HG03039 (cell line): ENCODE measurements at regions not wholly inside any gene's neighbourhood (a gene's known extent, or its start where the extent isn't known, plus 50 kb on each side); places are given as distances from the start of the nearest gene placed in this dataset.

Source experiments
- ATAC-seq: cut with Tn5 transposase; IDR thresholded peaks from one replicate; pipeline ENCODE4 v1.9.1; 2021; ENCODE audit warnings: mild to moderate bottlenecking, moderate library complexity; ENCODE audit not compliant: unreplicated experiment

GRCh38 chr13:59332966-59333365, 830.8 kb downstream of the DIAPH3 start:
- ATAC-seq: no peak

GRCh38 chr13:59337070-59337469, 826.7 kb downstream of the DIAPH3 start:
- no peak for ATAC-seq

GRCh38 chr13:59340151-59340550, 823.6 kb downstream of the DIAPH3 start:
- ATAC-seq: no peak

GRCh38 chr13:59340581-59340980, 823.1 kb downstream of the DIAPH3 start:
- no peak for ATAC-seq

- no peak for ATAC-seq
These were observed 821.3 kb downstream of the DIAPH3 start for GRCh38 chr13:59342400-59342799.

- no peak for ATAC-seq
These were observed 820.6 kb downstream of the DIAPH3 start for GRCh38 chr13:59343132-59343531.

- no peak for ATAC-seq
These were observed 819.5 kb downstream of the DIAPH3 start for GRCh38 chr13:59343993-59344822.

GRCh38 chr13:59345311-59345710, 818.4 kb downstream of the DIAPH3 start:
- no peak for ATAC-seq

GRCh38 chr13:59346999-59347723, 816.6 kb downstream of the DIAPH3 start:
- no peak for ATAC-seq

GRCh38 chr13:59348617-59349016, 815.1 kb downstream of the DIAPH3 start:
- no peak for ATAC-seq

GRCh38 chr13:59352600-59352999, 811.1 kb downstream of the DIAPH3 start:
- no peak for ATAC-seq

GRCh38 chr13:59354665-59355369, 808.9 kb downstream of the DIAPH3 start:
- no peak for ATAC-seq

- ATAC-seq: no peak
These were observed 807.1 kb downstream of the DIAPH3 start for GRCh38 chr13:59356607-59357006.

- ATAC-seq: no peak
These were observed 805.7 kb downstream of the DIAPH3 start for GRCh38 chr13:59358014-59358413.

GRCh38 chr13:59360108-59360507, 803.6 kb downstream of the DIAPH3 start:
- no peak for ATAC-seq

GRCh38 chr13:59360916-59361315, 802.8 kb downstream of the DIAPH3 start:
- no peak for ATAC-seq

GRCh38 chr13:59363313-59363712, 800.4 kb downstream of the DIAPH3 start:
- ATAC-seq: no peak

GRCh38 chr13:59363947-59364346, 799.8 kb downstream of the DIAPH3 start:
- ATAC-seq: no peak

- ATAC-seq: no peak
These were observed 799.1 kb downstream of the DIAPH3 start for GRCh38 chr13:59364641-59365085.

GRCh38 chr13:59367467-59367866, 796.3 kb downstream of the DIAPH3 start:
- ATAC-seq: no peak

- no peak for ATAC-seq
These were observed 795.8 kb downstream of the DIAPH3 start for GRCh38 chr13:59367904-59368303.

- no peak for ATAC-seq
These were observed 795.0 kb downstream of the DIAPH3 start for GRCh38 chr13:59368693-59369092.
